DND-41 (cell line): ENCODE measurements at regions not wholly inside any gene's neighbourhood (a gene's known extent, or its start where the extent isn't known, plus 50 kb on each side); places are given as distances from the start of the nearest gene placed in this dataset.

Experiments
- ATAC-seq: fragments of 200-7000 bp; cut with Tn5 transposase; 3 replicates; pipeline ENCODE4 v1.9.1; 2021; ENCODE audit warnings: low read depth; ENCODE audit not compliant: insufficient read depth
- DNase-seq: peaks from one replicate; pipeline ENCODE4 v3.0.0-alpha.2; 2020
- H2AFZ ChIP-seq: 2 replicates; pipeline ENCODE4 v1.6.0; 2012; ENCODE audit warnings: low read depth, low read length
- H3K27ac ChIP-seq: 2 replicates; pipeline ENCODE4 v1.5.1; 2012; ENCODE audit warnings: low read length, inconsistent platforms
- H3K27me3 ChIP-seq: fragments of 200-600 bp; sonication (generic); 2 replicates; pipeline ENCODE4 v1.6.0; 2012; ENCODE audit warnings: low read length, mild to moderate bottlenecking, inconsistent platforms; ENCODE audit not compliant: insufficient read depth, poor library complexity
- H3K36me3 ChIP-seq: 2 replicates; pipeline ENCODE4 v1.5.1; 2012; ENCODE audit warnings: low read length, inconsistent platforms; ENCODE audit not compliant: insufficient read depth
- H3K4me1 ChIP-seq: 2 replicates; pipeline ENCODE4 v1.5.1; 2012; ENCODE audit warnings: mild to moderate bottlenecking, low read length; ENCODE audit not compliant: insufficient read depth
- H3K4me2 ChIP-seq: 2 replicates; pipeline ENCODE4 v1.6.0; 2012; ENCODE audit warnings: mild to moderate bottlenecking, moderate library complexity, low read length, inconsistent platforms; ENCODE audit not compliant: insufficient read depth
- H3K4me3 ChIP-seq, 2 experiments: fragments of 200-600 bp in 1 of 2; shearing (Covaris generic) in 1 of 2; 2 replicates each; pipeline ENCODE4 v1.5.1; 2012 to 2016; ENCODE audit warnings: inconsistent platforms in 2 of 2, low read length in 2 of 2, mild to moderate bottlenecking in 2 of 2, low read depth in 1 of 2, moderate library complexity in 1 of 2
- H3K79me2 ChIP-seq: 2 replicates; pipeline ENCODE4 v1.6.0; 2012; ENCODE audit warnings: low read length, inconsistent platforms; ENCODE audit not compliant: insufficient read depth
- H3K9ac ChIP-seq: 2 replicates; pipeline ENCODE4 v1.6.0; 2012; ENCODE audit warnings: low read depth, mild to moderate bottlenecking, inconsistent platforms, low read length, moderate library complexity
- H3K9me3 ChIP-seq: 2 replicates; pipeline ENCODE4 v1.5.1; 2012; ENCODE audit warnings: low read length, moderate library complexity, mild to moderate bottlenecking, inconsistent platforms; ENCODE audit not compliant: insufficient read depth, severe bottlenecking
- H4K20me1 ChIP-seq: 2 replicates; pipeline ENCODE4 v1.6.0; 2012; ENCODE audit warnings: low read length; ENCODE audit not compliant: insufficient read depth
- EZH2 ChIP-seq: IDR thresholded peaks from 3 replicates; pipeline ENCODE4 v1.6.1; 2012; ENCODE audit warnings: borderline replicate concordance, low read depth, mild to moderate bottlenecking, moderate library complexity, low read length, inconsistent platforms; ENCODE audit not compliant: severe bottlenecking
- TF ChIP-seq, protein P1 (sequence below): IDR thresholded peaks from 2 replicates; pipeline ENCODE4 v1.5.1; 2012; ENCODE audit warnings: borderline replicate concordance, low read length, moderate library complexity, mild to moderate bottlenecking; ENCODE audit not compliant: poor library complexity, severe bottlenecking; ENCODE audit errors: extremely low read depth

DNA sequence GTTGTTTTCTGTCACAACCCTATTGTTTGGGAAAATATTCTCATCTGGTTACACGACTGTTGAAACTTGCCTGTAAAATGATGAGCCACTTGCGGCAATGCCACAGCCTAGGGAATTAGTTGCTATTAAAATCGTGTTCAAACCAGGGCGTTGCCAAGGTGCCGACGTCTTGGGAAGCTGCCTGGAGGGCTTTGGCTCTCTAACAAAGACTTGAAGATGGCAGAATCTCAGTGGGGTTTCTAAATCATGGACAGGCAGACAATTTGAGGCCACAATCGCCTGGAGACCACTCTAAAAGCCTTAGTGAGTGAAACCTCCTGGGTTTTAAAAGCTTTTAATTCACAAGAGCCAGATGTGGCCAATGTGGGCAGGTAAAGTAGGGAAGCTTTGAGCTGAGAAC is 117.2 kb upstream of the BMAL1 start:
- Histone ChIP-seq H3K9me3 (no peaks in the 10 kb centered on the region), H3K27me3 (peaks cover 12% of the 10 kb centered on the region)
- ATAC-seq: no peak

DNA sequence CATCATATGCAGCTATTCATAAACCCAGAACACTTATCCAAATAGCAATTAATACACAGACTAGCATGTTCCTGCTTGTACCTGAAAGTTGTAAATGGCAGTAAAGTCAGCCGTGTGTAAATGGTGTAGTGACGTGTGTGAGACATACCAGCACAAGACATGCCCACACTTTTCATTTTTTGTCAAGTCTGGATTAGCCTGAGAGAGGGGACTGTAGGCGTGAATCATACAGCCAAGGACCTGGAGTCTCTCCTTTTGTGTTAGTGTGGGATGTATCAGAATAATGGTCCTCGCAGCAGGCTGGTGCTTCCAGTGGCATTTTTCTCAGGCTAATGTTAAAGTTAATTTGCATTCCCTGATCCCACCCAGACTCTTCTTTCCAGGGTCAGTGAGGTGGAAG is 116.8 kb upstream of the BMAL1 start:
- Histone ChIP-seq H3K9ac (no peak overlapping the region), H2AFZ (no peak overlapping the region), H3K79me2 (no peaks in the 10 kb centered on the region), H3K27me3 (peaks cover 12% of the 10 kb centered on the region), H3K9me3 (no peaks in the 10 kb centered on the region), H3K4me3 (no peak overlapping the region), H3K4me2 (no peak overlapping the region), H4K20me1 (no peaks in the 10 kb centered on the region), H3K36me3 (no peaks in the 10 kb centered on the region), H3K27ac (no peak overlapping the region), H3K4me1 (no peaks in the 10 kb centered on the region)
- DNase-seq: no peak
- TF ChIP-seq, protein P1, sequence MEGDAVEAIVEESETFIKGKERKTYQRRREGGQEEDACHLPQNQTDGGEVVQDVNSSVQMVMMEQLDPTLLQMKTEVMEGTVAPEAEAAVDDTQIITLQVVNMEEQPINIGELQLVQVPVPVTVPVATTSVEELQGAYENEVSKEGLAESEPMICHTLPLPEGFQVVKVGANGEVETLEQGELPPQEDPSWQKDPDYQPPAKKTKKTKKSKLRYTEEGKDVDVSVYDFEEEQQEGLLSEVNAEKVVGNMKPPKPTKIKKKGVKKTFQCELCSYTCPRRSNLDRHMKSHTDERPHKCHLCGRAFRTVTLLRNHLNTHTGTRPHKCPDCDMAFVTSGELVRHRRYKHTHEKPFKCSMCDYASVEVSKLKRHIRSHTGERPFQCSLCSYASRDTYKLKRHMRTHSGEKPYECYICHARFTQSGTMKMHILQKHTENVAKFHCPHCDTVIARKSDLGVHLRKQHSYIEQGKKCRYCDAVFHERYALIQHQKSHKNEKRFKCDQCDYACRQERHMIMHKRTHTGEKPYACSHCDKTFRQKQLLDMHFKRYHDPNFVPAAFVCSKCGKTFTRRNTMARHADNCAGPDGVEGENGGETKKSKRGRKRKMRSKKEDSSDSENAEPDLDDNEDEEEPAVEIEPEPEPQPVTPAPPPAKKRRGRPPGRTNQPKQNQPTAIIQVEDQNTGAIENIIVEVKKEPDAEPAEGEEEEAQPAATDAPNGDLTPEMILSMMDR: no peak
- no peak for TF ChIP-seq EZH2
- ATAC-seq: no peak

More for the DNA sequence above, 117.2 kb upstream of the BMAL1 start:
- no peak for DNase-seq
- H3K27ac ChIP-seq: no peak overlapping the region
- H3K4me3 ChIP-seq: no peak overlapping the region
- H3K79me2 ChIP-seq: no peaks in the 10 kb centered on the region
- no peak for TF ChIP-seq EZH2
- TF ChIP-seq, protein P1: no peak
- no peak overlapping the region for H2AFZ ChIP-seq
- H4K20me1 ChIP-seq: no peaks in the 10 kb centered on the region
- no peak overlapping the region for H3K9ac ChIP-seq
- H3K36me3 ChIP-seq: no peaks in the 10 kb centered on the region
- H3K4me2 ChIP-seq: no peak overlapping the region
- H3K4me1 ChIP-seq: no peaks in the 10 kb centered on the region

GRCh38 chr11:13163158-13163557 is 114.4 kb upstream of the BMAL1 start:
- Histone ChIP-seq H3K79me2 (no peaks in the 10 kb centered on the region), H3K4me3 (no peak overlapping the region), H4K20me1 (no peaks in the 10 kb centered on the region), H3K4me2 (no peak overlapping the region), H3K4me1 (no peaks in the 10 kb centered on the region), H3K27me3 (peaks cover 18% of the 10 kb centered on the region), H2AFZ (no peak overlapping the region), H3K27ac (no peak overlapping the region), H3K36me3 (no peaks in the 10 kb centered on the region), H3K9ac (no peak overlapping the region), H3K9me3 (no peaks in the 10 kb centered on the region)
- DNase-seq (no peak), ATAC-seq (no peak)
- TF ChIP-seq, protein P1: no peak
- no peak for TF ChIP-seq EZH2

DNA sequence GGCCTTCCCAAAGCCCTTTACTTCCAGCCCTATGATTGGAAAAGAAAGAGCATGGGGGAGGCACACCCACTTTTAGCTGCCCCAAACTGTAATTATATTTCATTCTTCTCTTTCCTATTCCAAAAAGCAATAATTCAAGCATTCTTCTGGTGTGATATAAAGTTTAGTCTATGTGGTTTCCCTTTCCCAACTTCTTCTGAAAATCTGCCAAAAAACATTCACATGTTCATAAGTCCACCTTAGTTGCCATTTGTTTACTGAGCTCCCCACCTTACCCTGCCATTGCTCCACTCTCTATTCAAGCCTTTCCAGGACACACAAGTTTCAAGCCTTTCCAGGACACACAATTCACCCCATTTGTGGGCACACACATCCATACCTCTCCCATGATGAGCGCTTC is 111.6 kb upstream of the BMAL1 start:
- DNase-seq (no peak), ATAC-seq (no peak)
- Histone ChIP-seq H3K79me2 (no peaks in the 10 kb centered on the region), H3K27ac (no peak overlapping the region), H3K9ac (no peak overlapping the region), H4K20me1 (no peaks in the 10 kb centered on the region), H3K27me3 (peaks cover 13% of the 10 kb centered on the region), H2AFZ (no peak overlapping the region), H3K9me3 (no peaks in the 10 kb centered on the region), H3K4me2 (no peak overlapping the region), H3K4me3 (no peak overlapping the region), H3K36me3 (no peaks in the 10 kb centered on the region), H3K4me1 (no peaks in the 10 kb centered on the region)
- TF ChIP-seq, protein P1: no peak
- TF ChIP-seq EZH2: no peak
